GM23248 (cell line): ENCODE measurements at regions not wholly inside any gene's neighbourhood (a gene's known extent, or its start where the extent isn't known, plus 50 kb on each side); places are given as distances from the start of the nearest gene placed in this dataset.

Source experiments
- EZH2 ChIP-seq: fragments of 200-600 bp; sonication (generic); IDR thresholded peaks from 2 replicates; pipeline ENCODE4 v1.6.1; 2018; ENCODE audit warnings: antibody characterized with exemption, mild to moderate bottlenecking; ENCODE audit not compliant: insufficient read depth, poor library complexity, severe bottlenecking
- EZH2phosphoT487 ChIP-seq: fragments of 200-600 bp; sonication (generic); IDR thresholded peaks from 2 replicates; pipeline ENCODE4 v1.6.1; 2018; ENCODE audit warnings: antibody characterized with exemption, moderate library complexity, mild to moderate bottlenecking, low read depth; ENCODE audit not compliant: insufficient read depth

DNA sequence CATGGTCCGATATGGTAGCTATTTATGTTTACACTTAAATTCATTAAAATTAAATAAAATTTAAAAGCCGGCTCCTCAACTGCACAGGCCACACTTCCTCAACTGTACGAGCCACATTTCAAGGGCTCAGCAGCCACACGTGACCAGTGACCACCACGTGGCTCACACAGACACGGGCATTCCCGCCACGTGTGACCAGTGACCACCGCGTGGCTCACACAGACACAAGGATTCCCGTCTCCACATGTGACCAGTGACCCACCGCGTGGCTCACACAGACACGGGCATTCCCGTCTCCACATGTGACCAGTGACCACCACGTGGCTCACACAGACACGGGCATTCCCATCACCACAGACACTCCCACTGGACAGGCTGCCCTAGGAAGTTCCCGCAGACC, 91.3 kb downstream of the PDGFA start:
- no peak for TF ChIP-seq EZH2
- TF ChIP-seq EZH2phosphoT487: no peak
